OCI-LY3 (cell line): ENCODE measurements at regions not wholly inside any gene's neighbourhood (a gene's known extent, or its start where the extent isn't known, plus 50 kb on each side); places are given as distances from the start of the nearest gene placed in this dataset.

Source experiments
- H2AFZ ChIP-seq: fragments of 200-600, 300-600 bp; shearing (Covaris generic); 2 replicates; pipeline ENCODE4 v1.6.0; 2014; ENCODE audit warnings: antibody characterized with exemption, low read depth, low read length
- H3K27ac ChIP-seq: fragments of 200-600, 300-600 bp; sonication (generic); 2 replicates; pipeline ENCODE4 v1.5.1; 2014; ENCODE audit warnings: mild to moderate bottlenecking, low read length, moderate library complexity, mixed read lengths
- H3K27me3 ChIP-seq: fragments of 200-600, 300-600 bp; sonication (generic); 2 replicates; pipeline ENCODE4 v1.6.1; 2014; ENCODE audit warnings: low read depth, low read length, mixed read lengths
- H3K36me3 ChIP-seq: fragments of 200-600, 300-600 bp; sonication (generic); replicated peaks from 2 replicates; pipeline ENCODE3; 2014; ENCODE audit warnings: low read depth, low read length, mixed read lengths
- H3K4me1 ChIP-seq: fragments of 300-600, 200-600 bp; sonication (generic); 2 replicates; pipeline ENCODE4 v1.6.1; 2014; ENCODE audit warnings: low read length, mixed read lengths
- H3K4me2 ChIP-seq: fragments of 200-600, 300-600 bp; sonication (generic); 2 replicates; pipeline ENCODE4 v1.6.1; 2014; ENCODE audit warnings: low read length, mixed read lengths
- H3K4me3 ChIP-seq: fragments of 300-600, 200-600 bp; sonication (generic); 2 replicates; pipeline ENCODE4 v1.5.1; 2014; ENCODE audit warnings: antibody characterized with exemption, mild to moderate bottlenecking, low read length, moderate library complexity
- H3K79me2 ChIP-seq: fragments of 300-600, 200-600 bp; shearing (Covaris generic); 2 replicates; pipeline ENCODE4 v1.6.1; 2014; ENCODE audit warnings: mild to moderate bottlenecking, low read length, mixed read lengths
- H3K9ac ChIP-seq: fragments of 300-600, 200-600 bp; shearing (Covaris generic); 2 replicates; pipeline ENCODE4 v1.6.0; 2014; ENCODE audit warnings: mild to moderate bottlenecking, low read length, moderate library complexity
- H3K9me3 ChIP-seq: fragments of 200-600, 300-600 bp; shearing (Covaris generic); 2 replicates; pipeline ENCODE4 v1.6.1; 2014; ENCODE audit warnings: low read length, mixed read lengths; ENCODE audit not compliant: insufficient read depth
- H4K20me1 ChIP-seq: fragments of 200-600, 300-600 bp; sonication (generic); 2 replicates; pipeline ENCODE4 v1.6.1; 2016; ENCODE audit warnings: low read length, mixed read lengths; ENCODE audit not compliant: insufficient read depth
- EZH2phosphoT487 ChIP-seq: fragments of 200-600 bp; shearing (Covaris generic); IDR thresholded peaks from 2 replicates; pipeline ENCODE4 v1.6.1; 2018; ENCODE audit warnings: antibody characterized with exemption, mixed run types, low read depth
- TF ChIP-seq, protein P1 (sequence below): fragments of 200-600, 300-600 bp; sonication (generic); IDR thresholded peaks from 2 replicates; pipeline ENCODE4 v1.5.1; 2014; ENCODE audit warnings: antibody characterized with exemption, low read length, low read depth

DNA sequence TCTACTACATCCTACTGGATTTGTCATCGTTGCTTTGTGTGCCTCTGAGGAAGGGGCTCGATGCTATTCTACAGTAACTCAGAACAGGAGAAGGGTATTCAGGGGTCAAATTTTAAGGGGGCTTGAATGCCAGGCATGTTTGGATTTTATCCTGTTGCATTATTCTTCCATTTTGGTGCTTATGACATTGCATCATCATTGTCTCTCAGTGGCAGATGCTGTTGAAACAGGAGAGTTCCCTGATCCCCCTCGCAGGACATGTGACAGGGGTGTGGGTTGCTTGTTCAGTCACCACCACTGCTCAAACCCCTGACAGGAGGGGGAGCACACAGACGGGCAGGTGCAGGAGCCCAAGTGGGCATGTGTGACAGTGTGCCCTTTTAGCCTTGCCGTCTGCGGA lies 156.7 kb downstream of the SLC4A3 start:
- no peaks in the 10 kb centered on the region for H3K79me2 ChIP-seq
- TF ChIP-seq, protein P1, sequence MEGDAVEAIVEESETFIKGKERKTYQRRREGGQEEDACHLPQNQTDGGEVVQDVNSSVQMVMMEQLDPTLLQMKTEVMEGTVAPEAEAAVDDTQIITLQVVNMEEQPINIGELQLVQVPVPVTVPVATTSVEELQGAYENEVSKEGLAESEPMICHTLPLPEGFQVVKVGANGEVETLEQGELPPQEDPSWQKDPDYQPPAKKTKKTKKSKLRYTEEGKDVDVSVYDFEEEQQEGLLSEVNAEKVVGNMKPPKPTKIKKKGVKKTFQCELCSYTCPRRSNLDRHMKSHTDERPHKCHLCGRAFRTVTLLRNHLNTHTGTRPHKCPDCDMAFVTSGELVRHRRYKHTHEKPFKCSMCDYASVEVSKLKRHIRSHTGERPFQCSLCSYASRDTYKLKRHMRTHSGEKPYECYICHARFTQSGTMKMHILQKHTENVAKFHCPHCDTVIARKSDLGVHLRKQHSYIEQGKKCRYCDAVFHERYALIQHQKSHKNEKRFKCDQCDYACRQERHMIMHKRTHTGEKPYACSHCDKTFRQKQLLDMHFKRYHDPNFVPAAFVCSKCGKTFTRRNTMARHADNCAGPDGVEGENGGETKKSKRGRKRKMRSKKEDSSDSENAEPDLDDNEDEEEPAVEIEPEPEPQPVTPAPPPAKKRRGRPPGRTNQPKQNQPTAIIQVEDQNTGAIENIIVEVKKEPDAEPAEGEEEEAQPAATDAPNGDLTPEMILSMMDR = no peak
- no peak for TF ChIP-seq EZH2phosphoT487
- no peak overlapping the region for H3K27ac ChIP-seq
- H3K9ac ChIP-seq = no peak overlapping the region
- no peak overlapping the region for H2AFZ ChIP-seq
- no peaks in the 10 kb centered on the region for H3K4me1 ChIP-seq
- no peaks in the 10 kb centered on the region for H3K9me3 ChIP-seq
- H3K4me2 ChIP-seq = no peak overlapping the region
- H3K4me3 ChIP-seq = no peak overlapping the region
- no peaks in the 10 kb centered on the region for H3K36me3 ChIP-seq
- no peaks in the 10 kb centered on the region for H4K20me1 ChIP-seq
- H3K27me3 ChIP-seq = no peaks in the 10 kb centered on the region

DNA sequence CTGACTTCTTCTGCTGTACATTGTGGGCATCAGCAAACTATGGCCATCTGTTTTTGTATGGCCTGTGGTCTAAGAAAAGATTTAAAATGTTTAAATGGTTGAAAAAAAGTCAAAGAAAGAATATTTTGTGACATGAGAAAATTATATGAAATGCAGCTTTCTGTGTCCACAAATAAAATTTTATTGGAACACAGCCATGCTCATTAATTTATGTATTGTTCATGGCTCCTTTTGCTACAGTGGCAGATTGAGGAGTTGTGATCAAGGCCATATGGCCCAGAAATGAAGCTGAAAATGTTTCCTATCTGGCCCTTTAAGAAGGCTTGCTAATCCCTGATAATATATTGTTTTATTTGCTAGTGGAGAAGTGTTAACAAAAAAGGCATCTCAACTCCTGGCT lies 162.0 kb downstream of the SLC4A3 start:
- no peak overlapping the region for H3K4me3 ChIP-seq
- H3K27me3 ChIP-seq = no peaks in the 10 kb centered on the region
- no peaks in the 10 kb centered on the region for H3K4me1 ChIP-seq
- H2AFZ ChIP-seq = no peak overlapping the region
- TF ChIP-seq EZH2phosphoT487 = no peak
- TF ChIP-seq, protein P1 = no peak
- H4K20me1 ChIP-seq = no peaks in the 10 kb centered on the region
- no peaks in the 10 kb centered on the region for H3K79me2 ChIP-seq
- no peaks in the 10 kb centered on the region for H3K9me3 ChIP-seq
- H3K4me2 ChIP-seq = no peak overlapping the region
- no peaks in the 10 kb centered on the region for H3K36me3 ChIP-seq
- no peak overlapping the region for H3K27ac ChIP-seq
- H3K9ac ChIP-seq = no peak overlapping the region

DNA sequence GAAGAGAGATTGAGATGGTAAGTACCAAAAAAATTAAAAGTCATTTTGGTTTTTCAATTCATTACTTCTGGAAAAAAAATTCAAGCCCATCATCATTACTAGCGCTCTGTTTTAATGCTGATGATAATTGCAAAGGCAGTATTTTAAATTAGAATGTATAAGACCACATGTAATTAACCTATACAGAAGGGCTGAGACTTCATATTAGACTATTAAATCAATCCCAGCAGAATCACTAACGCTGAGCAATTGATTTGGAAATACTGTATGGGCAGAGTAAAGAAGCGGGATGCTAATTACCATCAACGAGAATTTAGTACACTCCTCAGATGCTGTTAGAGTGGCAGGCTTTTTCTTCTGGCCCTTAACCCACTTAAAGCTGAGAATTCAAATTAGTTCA lies 165.0 kb downstream of the SLC4A3 start:
- no peak overlapping the region for H3K9ac ChIP-seq
- no peaks in the 10 kb centered on the region for H3K4me1 ChIP-seq
- H3K79me2 ChIP-seq = no peaks in the 10 kb centered on the region
- no peak overlapping the region for H2AFZ ChIP-seq
- H4K20me1 ChIP-seq = no peaks in the 10 kb centered on the region
- no peak overlapping the region for H3K4me2 ChIP-seq
- no peaks in the 10 kb centered on the region for H3K9me3 ChIP-seq
- H3K4me3 ChIP-seq = no peak overlapping the region
- H3K27me3 ChIP-seq = no peaks in the 10 kb centered on the region
- no peak overlapping the region for H3K27ac ChIP-seq
- TF ChIP-seq, protein P1 = no peak
- TF ChIP-seq EZH2phosphoT487 = no peak
- no peaks in the 10 kb centered on the region for H3K36me3 ChIP-seq

DNA sequence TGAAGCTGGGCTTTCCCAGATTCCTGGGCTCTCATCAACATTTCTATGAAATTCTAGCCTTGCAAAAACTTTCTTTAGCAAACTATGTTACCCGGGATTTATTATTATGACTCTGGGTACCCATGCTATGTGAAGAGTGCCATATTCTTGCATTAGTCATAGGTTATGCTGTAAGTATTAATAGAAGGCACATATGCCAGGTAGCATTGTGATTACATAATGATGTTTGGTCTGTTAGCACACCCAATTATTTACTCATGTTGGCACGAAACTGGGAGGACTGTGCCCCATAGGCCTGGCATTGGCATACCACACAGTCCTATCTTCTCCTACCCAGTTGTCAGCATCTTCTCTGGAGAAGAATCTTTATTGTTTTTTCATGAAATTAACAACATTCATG lies 171.0 kb downstream of the SLC4A3 start:
- TF ChIP-seq, protein P1 = no peak
- TF ChIP-seq EZH2phosphoT487 = no peak
- no peak overlapping the region for H3K9ac ChIP-seq
- no peak overlapping the region for H2AFZ ChIP-seq
- no peaks in the 10 kb centered on the region for H3K79me2 ChIP-seq
- H3K4me3 ChIP-seq = no peak overlapping the region
- no peaks in the 10 kb centered on the region for H3K4me1 ChIP-seq
- no peak overlapping the region for H3K27ac ChIP-seq
- no peaks in the 10 kb centered on the region for H3K36me3 ChIP-seq
- no peaks in the 10 kb centered on the region for H4K20me1 ChIP-seq
- H3K4me2 ChIP-seq = no peak overlapping the region
- no peaks in the 10 kb centered on the region for H3K9me3 ChIP-seq
- H3K27me3 ChIP-seq = no peaks in the 10 kb centered on the region
